GM21576 (cell line): ENCODE measurements at regions not wholly inside any gene's neighbourhood (a gene's known extent, or its start where the extent isn't known, plus 50 kb on each side); places are given as distances from the start of the nearest gene placed in this dataset.

Experiments used
- ATAC-seq: cut with Tn5 transposase; IDR thresholded peaks from one replicate; pipeline ENCODE4 v1.9.1; 2021; ENCODE audit warnings: mild to moderate bottlenecking, moderate library complexity; ENCODE audit not compliant: unreplicated experiment

DNA sequence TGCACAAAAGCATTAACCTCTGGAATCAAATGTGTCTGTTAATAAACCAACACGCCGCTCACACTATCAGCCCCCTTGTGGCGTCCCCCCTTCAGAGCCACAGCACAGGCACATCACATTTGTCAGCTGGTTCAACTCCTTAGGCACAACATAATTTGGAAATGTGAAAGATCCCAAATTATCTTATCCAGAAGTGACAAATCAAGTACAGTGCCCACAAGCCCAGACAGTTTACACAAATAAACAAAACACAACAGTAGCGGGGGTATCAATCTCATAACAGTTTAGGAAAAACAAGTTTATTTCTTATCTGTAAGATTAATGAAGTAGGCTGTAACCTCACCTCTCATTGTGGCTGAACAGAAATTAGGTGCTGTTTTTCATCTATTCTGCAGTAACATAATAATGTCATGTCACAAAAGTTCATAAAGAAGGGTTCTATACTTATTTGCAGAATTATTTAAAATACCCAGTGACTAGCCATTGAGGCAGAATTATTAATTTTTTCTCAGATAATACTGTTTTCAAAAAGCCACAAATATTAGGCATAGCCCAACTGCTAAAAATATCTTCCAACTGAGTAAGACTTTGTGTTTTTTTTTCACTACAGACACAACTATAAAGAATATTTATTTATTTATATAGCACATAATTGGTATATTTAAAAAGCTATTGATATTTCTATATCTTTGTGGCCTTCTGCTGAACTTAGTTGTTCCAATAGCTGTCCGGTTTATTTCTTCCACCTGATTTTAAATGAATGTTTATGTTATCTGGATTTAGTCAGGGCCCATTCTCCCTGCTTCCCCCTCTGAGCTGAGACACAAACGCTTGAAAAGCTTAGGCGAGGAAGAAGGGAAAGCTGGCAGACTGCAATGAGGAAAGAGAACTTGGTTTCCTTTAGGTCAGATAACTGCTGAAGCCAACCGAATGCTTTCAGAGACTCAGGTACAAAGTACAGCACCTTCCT is 214.7 kb downstream of the QDPR start:
- ATAC-seq = no peak

DNA sequence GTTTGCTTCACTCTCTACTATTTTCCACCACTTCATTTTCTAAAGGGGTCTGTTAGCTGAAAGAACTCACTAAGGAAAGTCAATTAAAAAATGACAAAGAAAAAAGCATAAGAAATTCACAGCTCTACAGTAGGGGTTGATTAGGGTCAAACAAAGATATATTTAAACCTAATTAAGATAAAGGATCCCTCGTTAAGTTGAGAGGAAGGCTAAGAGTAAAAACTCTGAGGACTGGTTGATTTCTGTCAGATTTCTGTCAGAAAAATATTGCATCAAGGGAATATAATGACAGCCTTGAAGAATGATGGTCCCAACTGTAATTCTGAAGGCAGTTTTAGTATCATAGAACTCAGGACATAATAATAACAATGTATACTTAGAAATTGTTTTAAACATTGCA is 218.0 kb downstream of the QDPR start:
- ATAC-seq = no peak

DNA sequence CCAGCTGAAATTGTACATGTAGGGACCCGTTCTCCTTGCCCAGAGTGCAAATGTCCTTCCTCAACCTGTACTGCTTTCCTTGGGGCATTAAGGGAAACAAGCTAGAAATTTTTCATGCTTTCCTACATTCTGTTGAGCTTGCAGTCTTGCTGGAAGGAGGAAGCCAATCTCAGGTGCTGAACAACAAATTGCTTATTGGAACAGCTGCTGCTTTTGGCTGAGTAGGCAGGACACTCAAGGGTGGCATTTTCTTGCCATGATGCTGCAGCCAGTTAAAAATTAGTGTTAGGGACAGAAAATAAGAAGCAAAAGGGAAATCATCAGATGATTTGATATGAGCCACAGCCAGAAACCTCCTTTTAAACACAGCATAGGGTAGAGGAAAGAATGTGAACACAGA is 223.7 kb downstream of the QDPR start:
- ATAC-seq = no peak

DNA sequence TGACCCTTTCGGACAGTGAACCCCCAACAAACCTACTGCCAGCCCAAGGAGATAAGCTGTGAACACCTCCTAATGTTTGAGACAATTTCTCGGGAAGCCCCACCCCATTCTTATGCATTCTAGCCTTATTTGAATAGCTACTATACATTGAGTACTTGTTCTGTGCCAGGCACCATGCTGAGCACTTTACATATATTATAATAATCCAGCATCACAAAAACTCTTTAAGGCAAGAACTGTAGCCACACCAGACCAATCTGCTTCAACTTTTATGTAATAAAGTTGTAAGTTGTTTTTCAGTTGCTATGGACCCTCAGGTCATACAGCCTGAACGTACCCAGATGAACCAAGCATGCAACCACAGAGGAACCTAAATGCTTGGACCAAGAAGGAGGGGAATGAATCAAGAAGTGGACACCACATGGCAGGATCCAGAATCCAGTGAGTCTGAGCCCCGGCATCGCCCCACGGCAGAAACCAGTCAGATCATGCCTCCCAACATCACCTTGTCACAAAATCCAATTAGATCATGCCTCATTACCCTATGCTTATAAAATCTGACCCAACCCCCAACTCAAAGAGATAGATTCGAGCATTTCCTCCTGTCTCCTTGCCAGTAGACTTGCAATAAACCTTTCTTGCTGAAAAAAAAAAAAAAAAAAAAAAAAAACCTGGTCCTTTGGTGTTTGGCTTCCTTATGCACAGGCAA is 225.0 kb downstream of the QDPR start:
- no peak for ATAC-seq

- ATAC-seq = no peak
These were observed 226.1 kb downstream of the QDPR start for GRCh38 chr4:17285747-17286146.

- ATAC-seq = no peak
These were observed 227.3 kb downstream of the QDPR start for GRCh38 chr4:17284323-17285175.

DNA sequence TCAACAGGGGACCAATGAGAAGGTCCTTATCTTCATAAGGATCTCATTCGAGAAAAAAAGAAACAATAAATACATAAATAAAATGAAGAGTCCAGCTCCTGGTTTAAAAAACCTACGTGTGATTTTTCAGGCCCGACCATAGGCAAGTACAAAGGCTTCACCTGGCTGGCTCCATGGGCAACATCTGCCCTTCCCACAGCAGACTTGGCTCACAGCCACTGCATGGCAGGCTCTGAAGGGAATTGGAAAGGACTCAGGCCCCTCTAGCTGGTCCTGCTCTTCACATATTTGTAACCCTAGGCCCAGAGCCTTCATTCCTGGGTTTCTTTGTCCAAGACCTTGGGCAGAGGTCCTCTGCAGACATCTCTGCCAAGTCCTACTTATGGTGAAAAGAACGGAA is 228.1 kb downstream of the QDPR start:
- ATAC-seq = no peak

DNA sequence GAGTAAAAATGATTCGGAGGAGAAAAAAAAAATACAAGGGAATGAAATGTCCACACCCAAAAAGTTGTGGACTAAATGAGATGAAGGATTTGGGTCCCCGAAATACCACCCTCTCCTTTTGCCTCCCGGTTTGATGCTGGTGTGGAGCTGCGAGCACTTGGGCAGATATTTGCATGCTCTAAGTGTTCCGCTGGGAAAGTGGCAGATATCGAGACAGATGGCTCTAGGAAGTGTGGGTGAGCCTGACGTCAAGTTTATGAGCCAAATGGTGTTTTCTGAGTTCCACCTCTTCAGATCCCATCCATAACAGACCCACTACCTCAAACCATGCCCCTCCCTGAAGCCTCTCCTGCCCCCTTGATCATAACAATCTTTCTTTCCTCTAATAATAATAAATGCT is 228.6 kb downstream of the QDPR start:
- no peak for ATAC-seq

- no peak for ATAC-seq
These were observed 231.4 kb downstream of the QDPR start for GRCh38 chr4:17280261-17281018.

GRCh38 chr4:17276776-17277175 is 235.1 kb downstream of the QDPR start:
- ATAC-seq = no peak

DNA sequence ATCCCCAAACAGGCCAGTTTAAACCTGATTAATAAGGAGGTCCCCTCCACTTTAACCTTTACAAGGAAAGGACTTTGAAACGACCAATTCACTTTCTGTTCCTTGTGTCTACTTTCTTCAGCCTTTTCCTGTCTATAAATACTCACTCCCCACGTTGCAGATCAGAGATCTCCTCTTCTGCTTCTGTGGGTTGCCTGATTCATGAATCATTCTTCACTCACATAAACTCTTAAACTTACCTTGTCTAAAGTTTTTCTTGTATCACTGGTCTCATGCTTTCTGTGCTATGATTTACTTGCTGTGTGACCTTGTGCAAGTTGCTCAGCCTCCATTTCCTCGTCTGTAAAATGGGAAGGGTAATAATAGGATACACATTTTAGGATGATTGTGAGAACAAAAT is 236.1 kb downstream of the QDPR start:
- ATAC-seq = no peak

- no peak for ATAC-seq
These were observed 238.8 kb downstream of the QDPR start for GRCh38 chr4:17273047-17273446.

DNA sequence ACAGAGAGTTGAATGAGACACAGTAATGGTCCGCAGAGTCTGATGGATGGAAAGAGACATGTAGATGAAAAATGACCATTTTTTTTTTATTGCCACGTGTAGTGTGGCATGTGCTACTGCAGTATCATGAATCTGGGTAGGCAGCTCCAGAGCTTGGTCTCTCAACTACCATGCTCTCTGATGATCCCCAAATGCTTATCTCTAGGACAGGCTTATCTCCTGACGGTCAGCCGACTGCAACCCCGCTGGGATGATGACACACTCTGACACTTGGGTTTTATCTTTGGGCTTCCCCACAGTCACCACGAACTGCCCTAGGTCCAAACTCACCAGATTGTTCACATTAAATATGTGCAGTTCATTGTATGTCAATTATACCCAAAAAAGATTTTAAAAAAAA is 239.7 kb downstream of the QDPR start:
- ATAC-seq = no peak

DNA sequence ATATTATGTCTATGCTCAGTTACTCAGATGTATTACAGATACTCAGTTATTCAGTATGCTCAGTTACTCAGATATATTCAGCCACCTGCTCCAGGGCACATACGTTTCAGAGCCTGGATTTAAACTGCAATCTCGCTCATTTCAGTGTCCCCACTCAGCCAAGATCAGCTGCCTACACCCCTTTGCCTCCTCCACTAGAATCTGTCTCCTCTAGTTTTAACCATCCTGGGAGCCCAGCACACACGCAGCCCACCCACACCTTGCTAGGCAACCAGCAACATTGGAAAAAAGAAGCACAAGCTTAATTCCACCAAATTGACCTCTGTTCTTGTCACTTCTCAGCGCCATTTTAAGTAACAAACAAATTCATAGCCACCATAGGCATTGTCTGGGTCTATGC is 246.2 kb downstream of the QDPR start:
- ATAC-seq = no peak

DNA sequence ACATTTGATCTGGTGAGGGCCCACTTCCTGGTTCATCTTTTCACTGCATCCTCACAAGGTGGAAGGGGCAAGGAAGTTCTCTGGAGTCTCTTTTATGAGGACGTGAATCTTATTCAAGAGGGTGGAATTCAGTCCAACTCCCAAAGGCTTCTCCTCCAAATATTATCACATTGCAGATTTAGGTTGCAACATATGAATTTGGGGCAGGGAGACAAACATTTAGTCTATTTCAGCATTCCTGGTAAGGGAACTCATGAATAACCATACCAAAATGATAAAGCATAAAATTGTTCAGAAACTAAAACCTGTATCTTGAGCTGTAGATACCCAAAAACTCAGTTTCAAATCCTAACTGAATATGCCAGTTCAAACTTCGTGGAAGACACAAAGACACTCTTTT is 246.8 kb downstream of the QDPR start:
- ATAC-seq = no peak

GRCh38 chr4:17260166-17260907 is 251.6 kb downstream of the QDPR start:
- no peak for ATAC-seq

DNA sequence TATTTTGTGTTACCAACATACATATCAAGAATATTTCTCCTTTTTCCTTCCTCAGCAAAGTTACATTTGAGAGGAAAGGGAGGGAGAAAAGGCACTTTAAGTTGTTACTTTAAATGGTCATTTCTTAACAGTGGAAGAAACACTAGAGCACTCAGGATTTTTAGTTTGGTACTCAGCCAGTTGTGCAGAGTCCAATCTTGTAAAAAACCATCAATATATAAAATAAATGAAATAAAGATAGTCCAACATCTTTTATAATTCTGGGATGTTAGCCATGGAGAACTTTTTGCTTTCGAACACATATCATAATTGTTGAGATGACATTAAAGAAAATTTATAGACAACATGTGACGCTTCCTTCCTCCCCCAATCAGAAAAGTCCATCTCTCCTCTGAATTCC is 253.8 kb downstream of the QDPR start:
- no peak for ATAC-seq

DNA sequence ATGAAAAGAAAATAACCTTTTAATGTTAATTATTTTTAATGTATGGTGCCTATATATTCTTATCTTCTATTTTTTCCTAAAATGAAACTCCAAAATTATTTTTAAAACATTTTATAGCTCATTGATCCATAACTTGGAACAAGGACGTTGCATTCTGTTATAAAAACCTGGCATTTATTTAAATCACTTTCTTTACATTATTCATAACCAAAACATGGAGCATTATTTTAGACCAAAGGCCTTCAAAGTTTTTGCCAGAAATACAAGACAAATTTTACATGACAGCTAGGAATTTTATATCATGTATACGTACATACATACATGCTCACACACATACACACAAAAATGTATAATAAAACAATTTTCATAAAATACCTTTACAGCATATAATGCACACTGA is 259.8 kb downstream of the QDPR start:
- ATAC-seq = no peak

DNA sequence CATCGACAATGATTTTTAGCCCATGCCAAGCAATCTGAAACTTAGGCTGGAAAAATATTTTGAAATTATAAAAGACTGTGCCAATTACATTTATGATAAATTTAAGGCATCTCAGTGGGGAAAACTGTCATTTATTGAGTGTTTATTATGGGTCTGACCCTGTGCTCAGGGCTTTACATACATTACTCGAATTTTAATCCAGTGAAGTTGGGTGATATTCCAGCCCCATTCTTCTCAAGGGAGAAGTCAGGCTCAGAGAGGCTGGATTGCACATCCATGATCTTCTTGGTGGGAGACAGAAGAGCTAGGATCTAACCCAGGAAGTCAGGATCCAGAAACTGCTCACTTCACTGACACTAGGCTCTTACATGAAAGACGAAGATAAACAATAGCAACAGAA is 260.8 kb downstream of the QDPR start:
- ATAC-seq = no peak

GRCh38 chr4:17250591-17250990 is 261.3 kb downstream of the QDPR start:
- ATAC-seq = no peak
